Loucy (cell line): ENCODE measurements at regions not wholly inside any gene's neighbourhood (a gene's known extent, or its start where the extent isn't known, plus 50 kb on each side); places are given as distances from the start of the nearest gene placed in this dataset.

ENCODE experiments used
- H2AFZ ChIP-seq: fragments of 200-600 bp; sonication (generic); 2 replicates; pipeline ENCODE4 v1.6.0; 2016; ENCODE audit warnings: antibody characterized with exemption, mild to moderate bottlenecking, low read length, moderate library complexity
- H3F3A ChIP-seq: fragments of 200-600 bp; 2 replicates; pipeline ENCODE4 v1.6.0; 2016; ENCODE audit warnings: antibody characterized with exemption, low read depth, mild to moderate bottlenecking
- H3K27me3 ChIP-seq: fragments of 200-600 bp; sonication (generic); 2 replicates; pipeline ENCODE4 v1.6.1; 2014; ENCODE audit warnings: low read length, mild to moderate bottlenecking; ENCODE audit not compliant: insufficient read depth, poor library complexity, severe bottlenecking
- H3K36me3 ChIP-seq: fragments of 200-600 bp; sonication (generic); 2 replicates; pipeline ENCODE4 v1.6.1; 2016; ENCODE audit warnings: low read length; ENCODE audit not compliant: insufficient read depth
- H3K4me1 ChIP-seq: fragments of 200-600 bp; sonication (generic); 2 replicates; pipeline ENCODE4 v1.5.1; 2014; ENCODE audit warnings: low read length, mild to moderate bottlenecking; ENCODE audit not compliant: insufficient read depth, poor library complexity, severe bottlenecking
- H3K4me2 ChIP-seq: fragments of 200-600 bp; sonication (generic); 2 replicates; pipeline ENCODE4 v1.6.0; 2014; ENCODE audit warnings: antibody characterized with exemption, low read length, low read depth, mild to moderate bottlenecking; ENCODE audit not compliant: poor library complexity, severe bottlenecking
- H3K4me3 ChIP-seq: fragments of 200-600 bp; sonication (generic); 2 replicates; pipeline ENCODE4 v1.5.1; 2014; ENCODE audit warnings: low read length, mild to moderate bottlenecking, mixed read lengths; ENCODE audit not compliant: poor library complexity, severe bottlenecking
- H3K79me2 ChIP-seq: fragments of 200-600 bp; sonication (generic); 2 replicates; pipeline ENCODE4 v1.6.1; 2014; ENCODE audit warnings: low read length; ENCODE audit not compliant: insufficient read depth
- H3K9ac ChIP-seq: fragments of 200-600 bp; sonication (generic); 2 replicates; pipeline ENCODE4 v1.6.0; 2014; ENCODE audit warnings: mild to moderate bottlenecking, low read depth, low read length, moderate library complexity; ENCODE audit not compliant: poor library complexity, severe bottlenecking
- H3K9me2 ChIP-seq: fragments of 200-600 bp; sonication (generic); replicated peaks from 2 replicates; pipeline ENCODE4 v1.6.1; 2016; ENCODE audit warnings: low read depth, low read length, mixed read lengths
- H3K9me3 ChIP-seq: fragments of 200-600 bp; sonication (generic); 2 replicates; pipeline ENCODE4 v1.6.1; 2014; ENCODE audit warnings: mild to moderate bottlenecking, antibody characterized with exemption, low read length, low read depth; ENCODE audit not compliant: insufficient read depth
- H4K20me1 ChIP-seq: fragments of 200-600 bp; sonication (generic); 2 replicates; pipeline ENCODE4 v1.6.0; 2014; ENCODE audit warnings: antibody characterized with exemption, low read length, mild to moderate bottlenecking; ENCODE audit not compliant: insufficient read depth, poor library complexity, severe bottlenecking
- CTCF ChIP-seq: fragments of 200-600 bp; sonication (generic); conservative IDR thresholded peaks from 2 replicates; pipeline ENCODE4 v1.5.1; 2014; ENCODE audit warnings: mild to moderate bottlenecking, antibody characterized with exemption, low read length
- EZH2phosphoT487 ChIP-seq: fragments of 200-600 bp; IDR thresholded peaks from 2 replicates; pipeline ENCODE4 v1.6.1; 2018; ENCODE audit warnings: antibody characterized with exemption, mild to moderate bottlenecking, moderate library complexity, borderline replicate concordance

DNA sequence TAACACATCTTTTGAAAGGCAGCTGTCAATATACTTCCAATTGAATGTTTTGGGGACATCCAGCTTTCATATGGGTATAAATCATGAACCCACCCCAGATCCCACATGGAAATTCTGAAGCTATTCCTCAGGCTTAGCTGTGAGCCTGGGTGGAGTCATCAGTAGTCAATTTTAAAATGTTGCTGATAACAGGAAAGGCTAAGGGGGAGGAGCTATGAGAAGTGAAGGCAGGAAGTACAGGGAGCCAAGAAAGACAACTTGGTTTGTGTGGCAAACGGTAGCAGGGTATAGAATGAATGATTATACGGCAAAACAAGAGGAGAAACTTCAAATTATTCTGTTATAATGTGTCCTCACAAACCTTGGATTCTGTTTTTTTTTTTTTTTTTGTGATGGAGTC lies 108.6 kb downstream of the QPCT start:
- peak overlapping the region; percentile 71 for H2AFZ ChIP-seq
- H3K36me3 ChIP-seq, result no peaks in the 10 kb centered on the region
- H3K9ac ChIP-seq, result no peak overlapping the region
- peaks cover 6% of the 10 kb centered on the region; the same call in 1 of the 2 replicates for H3F3A ChIP-seq
- no peak overlapping the region for H3K4me3 ChIP-seq
- no peaks in the 10 kb centered on the region for H3K79me2 ChIP-seq
- no peaks in the 10 kb centered on the region for H3K9me2 ChIP-seq
- H3K27me3 ChIP-seq, result no peaks in the 10 kb centered on the region
- TF ChIP-seq EZH2phosphoT487 (no peak), CTCF (no peak)
- H3K4me2 ChIP-seq, result peak overlapping the region; percentile 7
- peaks cover 63% of the 10 kb centered on the region for H3K4me1 ChIP-seq
- no peaks in the 10 kb centered on the region for H3K9me3 ChIP-seq
- no peaks in the 10 kb centered on the region for H4K20me1 ChIP-seq

GRCh38 chr2:37454851-37455762 lies 110.7 kb downstream of the QPCT start:
- Histone ChIP-seq H3K36me3 (no peaks in the 10 kb centered on the region), H3K9ac (no peak overlapping the region), H3K9me2 (no peaks in the 10 kb centered on the region), H3K9me3 (no peaks in the 10 kb centered on the region), H3K4me1 (peaks cover 68% of the 10 kb centered on the region), H2AFZ (no peak overlapping the region), H4K20me1 (no peaks in the 10 kb centered on the region), H3K4me2 (peak overlapping the region; percentile 86), H3F3A (peaks cover 6% of the 10 kb centered on the region; the same call in 1 of the 2 replicates), H3K4me3 (no peak overlapping the region), H3K27me3 (no peaks in the 10 kb centered on the region), H3K79me2 (no peaks in the 10 kb centered on the region)
- TF ChIP-seq CTCF, result no peak
- no peak for TF ChIP-seq EZH2phosphoT487

DNA sequence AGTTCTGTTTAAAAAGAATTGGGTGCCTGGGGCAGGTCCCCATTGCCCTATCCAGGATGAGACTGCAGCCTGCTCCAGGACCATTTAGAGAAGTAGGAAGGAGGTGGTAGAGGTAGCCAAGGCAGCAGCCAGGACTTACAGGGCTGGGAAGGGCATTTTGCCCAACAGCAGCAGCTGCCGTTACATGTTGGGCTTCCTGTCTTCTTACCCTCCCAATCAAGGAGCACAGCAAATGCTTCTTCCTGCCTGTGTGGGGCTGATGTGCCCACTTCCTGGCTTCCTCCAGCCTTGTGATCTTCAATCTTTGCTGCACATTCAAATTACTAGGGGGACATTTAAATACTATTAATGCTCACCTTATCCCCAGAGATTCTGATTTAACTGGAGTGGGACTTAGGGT lies 112.0 kb downstream of the QPCT start:
- Histone ChIP-seq H3K79me2 (no peaks in the 10 kb centered on the region), H3K36me3 (no peaks in the 10 kb centered on the region), H3F3A (peaks cover 6% of the 10 kb centered on the region; the same call in 1 of the 2 replicates), H4K20me1 (no peaks in the 10 kb centered on the region), H3K9me2 (no peaks in the 10 kb centered on the region), H3K4me3 (peak overlapping the region; percentile 64), H3K27me3 (no peaks in the 10 kb centered on the region), H2AFZ (peak overlapping the region; percentile 58; the same call in 1 of the 2 replicates), H3K4me2 (peak overlapping the region; percentile 86), H3K9ac (peak overlapping the region; percentile 69), H3K4me1 (peaks cover 65% of the 10 kb centered on the region), H3K9me3 (no peaks in the 10 kb centered on the region)
- TF ChIP-seq EZH2phosphoT487 (no peak), CTCF (no peak)
